HUES6 (cell line): ENCODE measurements at regions not wholly inside any gene's neighbourhood (a gene's known extent, or its start where the extent isn't known, plus 50 kb on each side); places are given as distances from the start of the nearest gene placed in this dataset.
"Not testable (repeated sequence)": the region's sequence is repeated elsewhere in the genome, so short reads cannot be mapped to it uniquely, and the experiment has no call there.

Source experiments
- H3K27ac ChIP-seq: 2 replicates; pipeline ENCODE4 v1.7.0; 2013; ENCODE audit warnings: low read depth, mild to moderate bottlenecking, low read length, inconsistent platforms
- H3K27me3 ChIP-seq: 2 replicates; pipeline ENCODE4 v1.6.1; 2013; ENCODE audit warnings: low read length; ENCODE audit not compliant: control insufficient read depth, insufficient read depth
- H3K36me3 ChIP-seq: 2 replicates; pipeline ENCODE4 v1.6.1; 2013; ENCODE audit warnings: low read length; ENCODE audit not compliant: control insufficient read depth, insufficient read depth
- H3K4me1 ChIP-seq: 2 replicates; pipeline ENCODE4 v1.6.1; 2013; ENCODE audit warnings: low read length; ENCODE audit not compliant: control insufficient read depth, insufficient read depth
- H3K4me3 ChIP-seq: 2 replicates; pipeline ENCODE4 v1.5.1; 2013; ENCODE audit warnings: low read depth, low read length
- H3K9ac ChIP-seq: one replicate; pipeline ENCODE4 v1.6.1; 2013; ENCODE audit warnings: mild to moderate bottlenecking, low read length
- H3K9me3 ChIP-seq: 2 replicates; pipeline ENCODE4 v1.6.1; 2013; ENCODE audit warnings: low read depth, low read length; ENCODE audit not compliant: control insufficient read depth, insufficient read depth

DNA sequence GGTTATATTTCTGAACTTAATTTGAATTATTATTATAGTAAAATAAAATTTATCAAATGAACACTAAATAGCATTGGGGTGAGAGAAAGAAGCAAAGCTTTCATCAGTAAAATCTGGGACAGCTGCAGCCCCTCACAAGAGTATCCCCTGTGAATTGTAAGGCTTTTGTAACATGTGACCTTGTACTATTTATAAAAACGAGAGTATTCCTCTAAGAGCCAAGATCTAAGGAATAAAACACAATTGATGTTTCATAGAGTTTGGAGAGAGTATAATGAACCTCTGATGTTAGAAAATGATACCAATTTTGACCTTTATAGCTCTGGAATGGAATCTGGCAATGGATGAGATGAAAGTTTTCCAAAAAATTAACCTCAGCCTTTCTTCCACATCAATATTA lies 617.2 kb upstream of the ID4 start:
- Histone ChIP-seq H3K27me3 (no peaks in the 10 kb centered on the region), H3K27ac (no peak overlapping the region), H3K9me3 (peaks cover 12% of the 10 kb centered on the region), H3K36me3 (no peaks in the 10 kb centered on the region), H3K9ac (no peak overlapping the region), H3K4me1 (no peaks in the 10 kb centered on the region), H3K4me3 (no peak overlapping the region)

DNA sequence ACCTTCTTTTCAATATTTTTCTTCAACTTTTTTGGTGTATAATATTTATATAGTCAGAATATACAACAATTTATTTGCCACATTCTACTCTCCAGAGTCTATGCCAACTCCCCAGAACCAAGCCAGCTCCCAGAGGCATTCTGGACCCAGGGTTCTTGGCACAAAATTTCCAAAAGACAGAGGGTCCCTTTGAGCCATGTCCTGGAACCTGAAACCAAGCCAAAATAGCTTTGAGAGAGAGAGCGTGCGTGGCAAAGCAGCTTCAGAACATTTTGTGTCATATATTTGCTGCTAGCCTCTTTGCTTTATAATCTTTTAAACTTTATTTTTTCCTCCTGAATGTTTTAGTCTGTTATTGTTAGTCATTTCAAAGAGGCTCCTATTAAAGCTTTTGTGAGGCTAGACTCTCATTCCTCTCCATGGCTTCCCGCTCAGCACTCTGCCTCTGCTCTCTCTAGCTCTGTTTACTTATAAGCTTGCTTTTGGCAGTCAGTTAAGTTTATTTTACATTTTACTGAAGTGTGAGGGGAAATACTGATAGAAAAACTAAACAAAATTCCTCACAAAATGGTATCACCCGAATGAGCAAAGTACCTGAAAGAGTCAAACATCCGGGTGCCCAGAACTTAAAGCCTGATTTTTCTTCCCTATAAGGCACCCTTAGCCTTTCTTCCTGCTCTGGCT lies 605.1 kb upstream of the ID4 start:
- H3K36me3 ChIP-seq = no peaks in the 10 kb centered on the region
- no peaks in the 10 kb centered on the region for H3K27me3 ChIP-seq
- H3K9me3 ChIP-seq = peaks cover 2% of the 10 kb centered on the region; the same call in 1 of the 2 replicates
- no peaks in the 10 kb centered on the region for H3K4me1 ChIP-seq
- H3K27ac ChIP-seq = no peak overlapping the region
- no peak overlapping the region for H3K4me3 ChIP-seq
- H3K9ac ChIP-seq = no peak overlapping the region

DNA sequence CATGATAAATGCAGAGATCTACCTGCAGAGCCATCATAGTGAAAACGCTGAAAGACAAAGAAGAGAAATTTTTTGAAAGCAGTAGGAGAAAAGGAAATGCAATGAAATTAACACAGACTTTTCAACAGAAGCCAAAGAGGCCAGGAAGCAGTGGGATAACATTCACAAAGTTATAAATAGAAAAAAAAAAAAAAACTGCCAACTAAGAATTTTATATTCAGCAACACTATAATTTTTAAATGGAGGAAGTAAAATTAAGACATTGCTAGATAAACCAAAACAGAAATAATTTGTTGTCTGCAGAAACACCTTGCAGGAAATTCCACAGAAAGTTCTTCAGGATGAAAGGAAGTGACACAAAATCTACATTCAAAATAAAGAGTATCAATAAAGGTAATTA lies 591.5 kb upstream of the ID4 start:
- H3K9me3 ChIP-seq = peaks cover 10% of the 10 kb centered on the region
- no peak overlapping the region for H3K27ac ChIP-seq
- H3K9ac ChIP-seq = no peak overlapping the region
- no peaks in the 10 kb centered on the region for H3K4me1 ChIP-seq
- H3K4me3 ChIP-seq = no peak overlapping the region
- H3K36me3 ChIP-seq = no peaks in the 10 kb centered on the region
- no peaks in the 10 kb centered on the region for H3K27me3 ChIP-seq

DNA sequence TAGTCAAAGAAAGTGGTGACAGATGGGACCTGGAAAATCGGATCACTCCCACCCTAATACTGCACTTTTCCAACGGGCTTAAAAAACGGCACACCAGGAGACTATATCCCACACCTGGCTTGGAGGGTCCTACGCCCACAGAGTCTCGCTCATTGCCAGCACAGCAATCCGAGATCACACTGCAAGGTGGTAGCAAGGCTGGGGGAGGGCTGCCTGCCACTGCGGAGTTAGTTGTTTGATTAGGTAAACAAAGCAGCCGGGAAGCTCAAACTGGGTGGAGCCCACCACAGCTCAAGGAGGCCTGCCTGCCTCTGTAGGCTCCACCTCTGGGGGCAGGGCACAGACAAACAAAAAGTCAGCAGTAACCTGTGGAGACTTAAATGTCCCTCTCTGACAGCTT lies 590.0 kb upstream of the ID4 start:
- not testable (repeated sequence) for H3K9ac ChIP-seq, H3K27ac ChIP-seq, H3K4me1 ChIP-seq, H3K27me3 ChIP-seq, H3K36me3 ChIP-seq
- Histone ChIP-seq H3K4me3 (peak overlapping the region; percentile 42), H3K9me3 (peaks cover 10% of the 10 kb centered on the region)

DNA sequence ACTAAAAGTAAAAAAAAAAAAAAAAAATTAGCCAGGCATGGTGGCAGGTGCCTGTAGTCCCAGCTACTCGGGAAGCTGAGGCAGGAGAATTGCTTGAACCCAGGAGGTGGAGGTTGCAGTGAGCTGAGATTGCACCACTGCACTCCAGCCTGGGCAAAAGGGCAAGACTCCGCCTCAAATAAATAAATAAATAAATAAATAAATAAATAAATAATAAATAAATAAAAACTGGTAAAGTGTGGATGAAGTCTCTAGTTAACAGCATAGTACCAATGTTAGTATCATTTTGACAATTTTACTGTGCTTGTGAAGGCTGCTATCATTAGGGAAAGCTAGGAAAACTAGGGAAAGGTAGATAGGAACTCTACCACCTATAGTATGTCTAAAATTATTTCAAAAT lies 581.0 kb upstream of the ID4 start:
- not testable (repeated sequence) for H3K4me3 ChIP-seq, H3K4me1 ChIP-seq, H3K27me3 ChIP-seq, H3K27ac ChIP-seq, H3K9ac ChIP-seq, H3K36me3 ChIP-seq, H3K9me3 ChIP-seq

DNA sequence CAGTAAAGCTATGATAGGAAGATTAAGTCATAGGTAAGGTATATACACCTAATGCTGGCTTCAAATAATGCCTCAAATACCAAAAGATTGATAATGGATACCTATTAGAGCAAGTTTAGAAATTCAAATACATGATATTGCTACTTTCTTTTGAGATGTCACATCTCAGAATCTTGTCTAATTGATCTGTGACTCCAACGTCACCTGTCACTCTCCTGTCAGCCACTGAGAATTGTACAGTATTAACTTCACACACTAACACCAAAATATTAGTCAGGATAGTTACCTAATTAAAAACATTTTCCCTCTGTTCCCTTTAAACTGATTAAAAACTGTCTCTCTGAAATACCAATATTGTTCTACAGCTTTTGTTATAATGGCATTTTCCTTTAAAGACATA lies 575.5 kb upstream of the ID4 start:
- H3K4me3 ChIP-seq = no peak overlapping the region
- no peaks in the 10 kb centered on the region for H3K9me3 ChIP-seq
- no peaks in the 10 kb centered on the region for H3K36me3 ChIP-seq
- H3K9ac ChIP-seq = no peak overlapping the region
- H3K4me1 ChIP-seq = 0 out of 2 replicates have a peak, but pooled peaks cover 2% of the 10 kb centered on the region
- no peak overlapping the region for H3K27ac ChIP-seq
- H3K27me3 ChIP-seq = no peaks in the 10 kb centered on the region

DNA sequence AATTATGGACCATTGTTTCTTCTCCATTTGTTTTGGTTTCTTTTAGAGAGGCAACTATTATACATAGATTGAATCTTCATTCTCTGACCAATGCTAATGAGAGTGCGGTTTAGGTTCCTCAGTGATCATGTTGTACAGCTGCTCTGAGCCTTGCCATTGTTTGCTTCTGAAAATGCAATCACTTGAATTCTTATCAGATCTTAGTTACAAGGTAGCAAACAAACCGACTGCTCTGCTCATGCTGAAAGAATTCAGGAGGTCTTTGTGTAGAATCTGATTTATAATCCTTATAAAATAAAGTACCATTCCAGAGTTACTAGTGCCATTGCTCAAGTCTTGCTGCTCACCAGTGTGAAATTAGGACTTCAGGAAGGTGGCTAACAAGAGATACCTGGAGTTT lies 569.1 kb upstream of the ID4 start:
- no peaks in the 10 kb centered on the region for H3K27me3 ChIP-seq
- peaks cover 17% of the 10 kb centered on the region for H3K9me3 ChIP-seq
- no peak overlapping the region for H3K27ac ChIP-seq
- H3K4me3 ChIP-seq = no peak overlapping the region
- H3K9ac ChIP-seq = no peak overlapping the region
- no peaks in the 10 kb centered on the region for H3K36me3 ChIP-seq
- no peaks in the 10 kb centered on the region for H3K4me1 ChIP-seq

DNA sequence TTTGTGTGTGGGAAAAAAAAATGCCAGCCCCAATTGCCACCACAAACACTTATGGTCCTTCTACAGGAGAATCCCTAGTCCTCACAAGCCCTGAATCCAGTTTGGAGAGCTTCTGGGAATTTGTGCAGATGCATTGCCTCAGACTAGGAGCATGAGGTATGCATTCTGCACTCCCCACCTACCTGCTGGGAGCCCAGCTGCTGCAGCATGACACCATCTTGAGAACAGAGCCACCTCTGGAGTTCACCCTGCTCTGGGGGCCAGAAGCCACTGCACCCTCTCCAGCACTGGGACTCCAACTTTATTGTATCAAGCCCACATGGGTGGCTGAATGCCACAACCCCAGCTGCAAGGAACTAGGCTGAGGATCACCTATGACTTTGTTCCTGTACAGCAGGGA lies 568.5 kb upstream of the ID4 start:
- Histone ChIP-seq H3K4me3 (no peak overlapping the region), H3K36me3 (no peaks in the 10 kb centered on the region), H3K27me3 (no peaks in the 10 kb centered on the region), H3K9me3 (peaks cover 17% of the 10 kb centered on the region), H3K9ac (no peak overlapping the region), H3K4me1 (no peaks in the 10 kb centered on the region), H3K27ac (no peak overlapping the region)

DNA sequence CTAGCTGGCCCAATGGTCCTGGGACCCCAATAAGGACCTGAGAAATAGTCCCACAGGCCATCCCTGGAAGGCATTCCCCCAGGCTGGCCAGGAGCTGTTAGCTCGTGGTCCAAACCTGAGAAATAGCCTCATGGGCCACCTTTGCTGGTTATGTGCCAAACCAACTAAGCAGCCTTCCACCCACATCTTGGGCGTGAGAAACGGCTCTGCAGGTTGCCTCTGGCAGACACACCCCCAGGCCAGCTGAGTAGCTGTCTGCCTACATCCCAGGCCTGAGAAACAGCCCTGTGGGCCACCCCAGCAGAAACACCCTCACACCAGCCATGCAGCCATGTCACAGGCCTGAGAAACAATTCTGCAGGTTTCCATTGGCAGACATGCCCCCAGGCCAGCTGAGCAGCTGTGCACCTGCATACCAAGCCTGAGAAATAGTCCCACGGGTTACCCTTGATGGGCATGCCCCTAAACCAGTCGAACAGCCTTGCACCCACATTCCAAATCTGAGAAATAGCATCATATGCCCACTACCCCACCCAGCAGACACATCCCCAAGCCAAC lies 567.8 kb upstream of the ID4 start:
- no peaks in the 10 kb centered on the region for H3K36me3 ChIP-seq
- H3K27me3 ChIP-seq = no peaks in the 10 kb centered on the region
- H3K9ac ChIP-seq = no peak overlapping the region
- no peak overlapping the region for H3K4me3 ChIP-seq
- H3K27ac ChIP-seq = no peak overlapping the region
- H3K4me1 ChIP-seq = no peaks in the 10 kb centered on the region
- peaks cover 17% of the 10 kb centered on the region for H3K9me3 ChIP-seq

DNA sequence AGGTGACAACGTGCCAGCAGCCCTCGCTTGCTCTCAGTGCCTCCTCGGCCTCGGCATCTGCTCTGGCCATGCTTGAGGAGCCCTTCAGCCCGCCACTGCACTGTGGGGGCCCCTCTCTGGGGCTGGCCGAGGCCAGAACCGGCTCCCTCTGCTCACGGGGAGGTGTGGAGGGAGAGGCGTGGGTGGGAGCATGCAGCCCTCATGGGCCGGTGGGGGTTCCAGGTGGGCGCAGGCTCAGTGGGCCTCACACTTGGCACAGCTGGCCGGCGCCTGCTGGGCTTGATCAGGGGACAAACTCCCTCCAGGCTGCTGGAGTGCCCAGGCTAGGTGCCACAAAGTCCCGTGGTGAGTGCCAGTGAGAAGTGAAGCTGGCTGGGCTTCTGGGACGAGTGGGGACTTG lies 566.6 kb upstream of the ID4 start:
- Histone ChIP-seq H3K4me3 (no peak overlapping the region), H3K27me3 (no peaks in the 10 kb centered on the region), H3K4me1 (no peaks in the 10 kb centered on the region), H3K36me3 (no peaks in the 10 kb centered on the region), H3K9me3 (peaks cover 22% of the 10 kb centered on the region), H3K27ac (no peak overlapping the region), H3K9ac (no peak overlapping the region)

DNA sequence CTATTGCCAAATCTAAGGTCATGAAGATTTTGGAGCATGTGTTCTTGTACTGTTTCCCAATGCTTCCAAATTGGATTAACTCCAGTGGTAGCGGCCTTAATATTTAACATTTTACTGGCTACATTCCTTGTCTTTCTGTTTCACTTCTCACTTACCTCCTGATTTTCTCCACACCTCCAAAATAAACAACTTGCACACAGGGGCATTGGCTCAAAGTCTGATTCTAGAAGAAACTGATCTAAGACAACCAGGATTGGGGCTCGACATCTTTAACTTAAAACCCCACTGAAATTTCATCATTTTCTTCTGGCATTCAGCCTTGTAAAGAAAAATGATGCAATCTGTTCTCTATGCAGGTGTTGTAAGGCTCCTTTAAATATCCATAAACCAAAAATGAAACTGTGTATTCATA lies 557.9 kb upstream of the ID4 start:
- Histone ChIP-seq H3K4me1 (no peaks in the 10 kb centered on the region), H3K9ac (no peak overlapping the region), H3K36me3 (no peaks in the 10 kb centered on the region), H3K4me3 (no peak overlapping the region), H3K9me3 (peaks cover 13% of the 10 kb centered on the region), H3K27me3 (no peaks in the 10 kb centered on the region), H3K27ac (no peak overlapping the region)
